Tibial nerve (tissue), 4 donors: ENCODE measurements at regions not wholly inside any gene's neighbourhood (a gene's known extent, or its start where the extent isn't known, plus 50 kb on each side); places are given as distances from the start of the nearest gene placed in this dataset.

ENCODE experiments used
- EP300 ChIP-seq, 2 donors: sonication (generic); formaldehyde crosslinking; IDR thresholded peaks; one replicate each; pipeline ENCODE4 v1.6.1; 2017; ENCODE audit warnings: antibody characterized with exemption in 2 of 2, mild to moderate bottlenecking in 1 of 2
- POLR2A ChIP-seq, 2 donors: fragments of 450-650 bp; IDR thresholded peaks; one replicate each; pipeline ENCODE4 v1.6.1; 2017; ENCODE audit warnings: antibody characterized with exemption in 2 of 2, mild to moderate bottlenecking in 2 of 2, moderate library complexity in 2 of 2
- TF ChIP-seq, protein P1 (sequence below), 5 experiments: fragments of 200-600 bp in 3 of 5; fragments of 450-650 bp in 2 of 5; sonication (generic) in 3 of 5; IDR thresholded peaks; one replicate each; pipeline ENCODE4 v1.5.1; 2016 to 2019; ENCODE audit warnings: antibody characterized with exemption in 5 of 5, mild to moderate bottlenecking in 3 of 5, moderate library complexity in 2 of 5

DNA sequence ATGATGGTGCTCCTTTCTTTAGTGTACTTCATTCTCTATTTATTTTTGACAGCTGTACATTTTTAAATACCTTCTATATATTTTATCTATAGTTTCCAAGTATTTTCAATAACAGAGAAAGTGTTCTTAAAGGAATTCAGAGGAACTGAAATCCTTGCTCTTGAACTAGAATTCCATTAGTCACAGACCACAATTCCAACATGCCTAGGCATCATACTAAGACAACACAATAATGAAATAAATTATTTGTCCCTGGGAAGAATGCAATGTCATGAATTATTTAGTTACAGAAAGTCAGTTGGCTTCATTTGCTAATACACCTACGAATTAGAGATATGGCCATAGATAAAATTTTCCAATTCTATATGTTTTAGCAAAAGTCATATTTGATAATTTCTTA is 671.2 kb downstream of the EPHA7 start:
- TF ChIP-seq EP300 (IDR thresholded peaks at IDR 0.05) (no peak), POLR2A (IDR thresholded peaks at IDR 0.05) (no peak)
- TF ChIP-seq, protein P1, sequence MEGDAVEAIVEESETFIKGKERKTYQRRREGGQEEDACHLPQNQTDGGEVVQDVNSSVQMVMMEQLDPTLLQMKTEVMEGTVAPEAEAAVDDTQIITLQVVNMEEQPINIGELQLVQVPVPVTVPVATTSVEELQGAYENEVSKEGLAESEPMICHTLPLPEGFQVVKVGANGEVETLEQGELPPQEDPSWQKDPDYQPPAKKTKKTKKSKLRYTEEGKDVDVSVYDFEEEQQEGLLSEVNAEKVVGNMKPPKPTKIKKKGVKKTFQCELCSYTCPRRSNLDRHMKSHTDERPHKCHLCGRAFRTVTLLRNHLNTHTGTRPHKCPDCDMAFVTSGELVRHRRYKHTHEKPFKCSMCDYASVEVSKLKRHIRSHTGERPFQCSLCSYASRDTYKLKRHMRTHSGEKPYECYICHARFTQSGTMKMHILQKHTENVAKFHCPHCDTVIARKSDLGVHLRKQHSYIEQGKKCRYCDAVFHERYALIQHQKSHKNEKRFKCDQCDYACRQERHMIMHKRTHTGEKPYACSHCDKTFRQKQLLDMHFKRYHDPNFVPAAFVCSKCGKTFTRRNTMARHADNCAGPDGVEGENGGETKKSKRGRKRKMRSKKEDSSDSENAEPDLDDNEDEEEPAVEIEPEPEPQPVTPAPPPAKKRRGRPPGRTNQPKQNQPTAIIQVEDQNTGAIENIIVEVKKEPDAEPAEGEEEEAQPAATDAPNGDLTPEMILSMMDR (IDR thresholded peaks at IDR 0.05): no peak
